Jurkat, Clone E6-1 (cell line): ENCODE measurements at regions not wholly inside any gene's neighbourhood (a gene's known extent, or its start where the extent isn't known, plus 50 kb on each side); places are given as distances from the start of the nearest gene placed in this dataset.

Source experiments
- DNase-seq: peaks from one replicate; pipeline ENCODE4 v3.0.0-alpha.2; 2011; ENCODE audit warnings: low read depth, low spot score
- H3K4me3 ChIP-seq: 2 replicates; pipeline ENCODE4 v1.5.1; 2011; ENCODE audit warnings: mild to moderate bottlenecking, low read length, control low read depth, moderate library complexity

GRCh38 chr4:20351360-20352162 is 99.9 kb downstream of the SLIT2 start:
- DNase-seq = no peak
- no peak overlapping the region for H3K4me3 ChIP-seq

- no peak for DNase-seq
Observed at GRCh38 chr4:20352163-20352431, 100.4 kb downstream of the SLIT2 start.

GRCh38 chr4:20353646-20354045 is 101.9 kb downstream of the SLIT2 start:
- H3K4me3 ChIP-seq = no peak overlapping the region
- DNase-seq = no peak

More at GRCh38 chr4:20352163-20352431, 100.4 kb downstream of the SLIT2 start:
- H3K4me3 ChIP-seq = no peak overlapping the region

- no peak for DNase-seq
Observed at GRCh38 chr4:20354120-20354519, 102.4 kb downstream of the SLIT2 start.

GRCh38 chr4:20356565-20356964 is 104.9 kb downstream of the SLIT2 start:
- H3K4me3 ChIP-seq = no peak overlapping the region
- no peak for DNase-seq

More at GRCh38 chr4:20354120-20354519, 102.4 kb downstream of the SLIT2 start:
- H3K4me3 ChIP-seq = no peak overlapping the region

GRCh38 chr4:20358110-20358509 is 106.4 kb downstream of the SLIT2 start:
- DNase-seq = no peak
- H3K4me3 ChIP-seq = no peak overlapping the region

GRCh38 chr4:20359692-20360091 is 108.0 kb downstream of the SLIT2 start:
- DNase-seq = no peak
- no peak overlapping the region for H3K4me3 ChIP-seq

GRCh38 chr4:20362148-20362547 is 110.4 kb downstream of the SLIT2 start:
- no peak overlapping the region for H3K4me3 ChIP-seq
- DNase-seq = no peak

- DNase-seq = no peak
- H3K4me3 ChIP-seq = no peak overlapping the region
Observed at GRCh38 chr4:20364969-20365368, 113.3 kb downstream of the SLIT2 start.

- no peak for DNase-seq
- H3K4me3 ChIP-seq = no peak overlapping the region
Observed at GRCh38 chr4:20367446-20367845, 115.7 kb downstream of the SLIT2 start.

GRCh38 chr4:20368926-20369325 is 117.2 kb downstream of the SLIT2 start:
- no peak for DNase-seq
- H3K4me3 ChIP-seq = no peak overlapping the region

- no peak overlapping the region for H3K4me3 ChIP-seq
- no peak for DNase-seq
Observed at GRCh38 chr4:20370274-20370673, 118.6 kb downstream of the SLIT2 start.

- H3K4me3 ChIP-seq = no peak overlapping the region
- no peak for DNase-seq
Observed at GRCh38 chr4:20376070-20376469, 124.4 kb downstream of the SLIT2 start.

GRCh38 chr4:20378181-20378580 is 126.5 kb downstream of the SLIT2 start:
- no peak for DNase-seq
- no peak overlapping the region for H3K4me3 ChIP-seq

GRCh38 chr4:20381005-20381404 is 129.3 kb downstream of the SLIT2 start:
- DNase-seq = no peak
- no peak overlapping the region for H3K4me3 ChIP-seq

- H3K4me3 ChIP-seq = no peak overlapping the region
- no peak for DNase-seq
Observed at GRCh38 chr4:20383283-20383682, 131.6 kb downstream of the SLIT2 start.

GRCh38 chr4:20383969-20384368 is 132.3 kb downstream of the SLIT2 start:
- no peak overlapping the region for H3K4me3 ChIP-seq
- DNase-seq = no peak

- no peak overlapping the region for H3K4me3 ChIP-seq
- DNase-seq = no peak
Observed at GRCh38 chr4:20384456-20384855, 132.8 kb downstream of the SLIT2 start.

GRCh38 chr4:20386001-20386740 is 134.5 kb downstream of the SLIT2 start:
- DNase-seq = no peak

GRCh38 chr4:20386906-20387305 is 135.2 kb downstream of the SLIT2 start:
- no peak for DNase-seq
- H3K4me3 ChIP-seq = no peak overlapping the region

More at GRCh38 chr4:20386001-20386740, 134.5 kb downstream of the SLIT2 start:
- H3K4me3 ChIP-seq = no peak overlapping the region

- no peak overlapping the region for H3K4me3 ChIP-seq
- DNase-seq = no peak
Observed at GRCh38 chr4:20391198-20391597, 139.5 kb downstream of the SLIT2 start.
